ENCODE measurements at regions not wholly inside any gene's neighbourhood (a gene's known extent, or its start where the extent isn't known, plus 50 kb on each side); places are given as distances from the start of the nearest gene placed in this dataset.

DNA sequence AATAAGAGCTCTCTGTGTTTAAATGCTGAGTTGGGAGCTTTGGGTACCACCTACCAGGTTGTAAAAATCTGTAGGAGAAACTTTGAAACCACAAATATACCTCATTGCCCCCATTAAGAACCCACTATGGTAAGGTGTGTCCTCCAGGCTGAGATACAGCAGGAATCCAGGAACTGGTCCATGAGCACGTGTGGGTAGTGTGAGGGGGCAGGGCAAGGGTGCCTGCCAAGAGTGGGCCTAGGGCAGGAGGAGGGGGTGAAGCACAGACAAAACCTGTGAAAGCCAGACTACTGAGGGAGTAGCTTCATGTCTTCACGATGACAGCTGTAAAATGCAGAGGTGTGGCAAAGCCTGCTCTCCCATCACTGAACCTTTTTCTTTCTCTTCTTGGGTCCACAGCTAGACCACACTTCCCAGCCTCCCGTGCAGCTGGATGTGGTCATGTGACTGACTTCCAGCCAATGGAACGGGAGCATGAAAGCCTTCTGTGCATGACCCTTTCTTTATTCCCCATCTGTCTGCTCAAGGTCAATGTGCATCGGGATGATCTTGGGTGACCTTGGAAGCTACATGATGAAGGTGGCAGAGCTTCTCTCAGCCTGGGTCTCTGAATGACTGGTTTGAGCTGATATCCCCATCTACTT is 51.1 kb upstream of the POMGNT2 start:
- no peaks in the 10 kb centered on the region for H3K9me3 ChIP-seq
- ATAC-seq: no peak
- intact Hi-C loops (cut with DNase I, micrococcal nuclease): loop anchor here (5.0 to 10.0 kb wide), 2 partner anchors 195 to 348 kb away; no protein-coding TSS in a partner anchor

DNA sequence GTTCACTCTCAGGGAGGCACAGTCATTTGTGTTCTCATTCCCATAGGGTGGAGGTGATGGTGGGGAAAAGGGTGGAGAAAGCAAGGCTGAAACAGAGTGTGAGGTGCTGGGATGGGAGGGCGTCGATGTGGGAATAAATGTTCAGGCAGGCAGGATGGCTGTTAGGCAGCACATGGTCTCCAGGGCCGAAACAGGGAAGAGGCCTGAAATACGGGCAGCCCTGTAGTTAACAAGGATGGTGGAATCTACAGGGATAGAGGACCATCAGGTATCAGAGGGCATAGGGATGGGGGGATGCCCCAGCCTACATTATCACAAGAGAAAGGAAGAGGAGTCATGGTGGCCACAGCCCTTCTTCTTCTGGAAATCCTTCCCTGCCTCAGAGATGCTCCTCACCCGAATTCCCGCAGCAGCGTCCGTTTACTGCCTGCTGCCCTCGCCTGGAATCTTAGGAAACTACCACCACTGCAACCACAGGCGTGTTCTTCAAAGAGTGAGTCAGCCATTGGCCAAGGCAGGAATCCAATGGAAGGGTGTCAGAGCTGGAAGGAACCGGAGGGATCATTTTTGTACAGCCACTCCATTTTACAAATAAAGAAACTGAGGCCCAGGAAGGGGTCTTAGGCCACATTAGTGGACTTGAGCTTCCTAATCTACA is 49.7 kb upstream of the POMGNT2 start:
- ATAC-seq (peak; percentile 84), DNase-seq (peak in 2 of 3 donors; percentile 61 to 65)
- H3K4me3 ChIP-seq: no peak overlapping the region
- H3K4me1 ChIP-seq (ENCODE audit: low read depth): no peaks in the 10 kb centered on the region
- TF ChIP-seq, protein P1, sequence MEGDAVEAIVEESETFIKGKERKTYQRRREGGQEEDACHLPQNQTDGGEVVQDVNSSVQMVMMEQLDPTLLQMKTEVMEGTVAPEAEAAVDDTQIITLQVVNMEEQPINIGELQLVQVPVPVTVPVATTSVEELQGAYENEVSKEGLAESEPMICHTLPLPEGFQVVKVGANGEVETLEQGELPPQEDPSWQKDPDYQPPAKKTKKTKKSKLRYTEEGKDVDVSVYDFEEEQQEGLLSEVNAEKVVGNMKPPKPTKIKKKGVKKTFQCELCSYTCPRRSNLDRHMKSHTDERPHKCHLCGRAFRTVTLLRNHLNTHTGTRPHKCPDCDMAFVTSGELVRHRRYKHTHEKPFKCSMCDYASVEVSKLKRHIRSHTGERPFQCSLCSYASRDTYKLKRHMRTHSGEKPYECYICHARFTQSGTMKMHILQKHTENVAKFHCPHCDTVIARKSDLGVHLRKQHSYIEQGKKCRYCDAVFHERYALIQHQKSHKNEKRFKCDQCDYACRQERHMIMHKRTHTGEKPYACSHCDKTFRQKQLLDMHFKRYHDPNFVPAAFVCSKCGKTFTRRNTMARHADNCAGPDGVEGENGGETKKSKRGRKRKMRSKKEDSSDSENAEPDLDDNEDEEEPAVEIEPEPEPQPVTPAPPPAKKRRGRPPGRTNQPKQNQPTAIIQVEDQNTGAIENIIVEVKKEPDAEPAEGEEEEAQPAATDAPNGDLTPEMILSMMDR (IDR thresholded peaks at IDR 0.05): peak; percentile 26
- intact Hi-C loops (cut with DNase I, micrococcal nuclease): loop anchor here (2.0 to 10.0 kb wide), 3 partner anchors 193 to 349 kb away; no protein-coding TSS in a partner anchor
- H3K9me3 ChIP-seq: no peaks in the 10 kb centered on the region
- no peaks in the 10 kb centered on the region for H3K36me3 ChIP-seq (ENCODE audit: low read depth)

More for the DNA sequence above, 51.1 kb upstream of the POMGNT2 start:
- Histone ChIP-seq H3K36me3 (ENCODE audit: low read depth) (no peaks in the 10 kb centered on the region), H3K4me1 (ENCODE audit: low read depth) (no peaks in the 10 kb centered on the region), H3K4me3 (no peak overlapping the region)
- TF ChIP-seq, protein P1 (IDR thresholded peaks at IDR 0.05): no peak
- DNase-seq: no peak

All from mucosa of descending colon (tissue), 3 donors.